Inflammatory macrophage treated with lipopolysaccharide for 1 hour (primary cell): ENCODE measurements at regions not wholly inside any gene's neighbourhood (a gene's known extent, or its start where the extent isn't known, plus 50 kb on each side); places are given as distances from the start of the nearest gene placed in this dataset.
"Not testable (repeated sequence)": the region's sequence is repeated elsewhere in the genome, so short reads cannot be mapped to it uniquely, and the experiment has no call there.

Experiments used
- DNase-seq, 2 donors: peaks; one replicate each; pipeline ENCODE4 v3.0.0-alpha.2; 2020 to 2022

- DNase-seq: peak; percentile 69 to 97
These were observed 81.5 kb upstream of the PPM1B start for GRCh38 chr2:44087036-44087713.

GRCh38 chr2:44087714-44088092 is 81.0 kb upstream of the PPM1B start:
- no peak for DNase-seq

GRCh38 chr2:44092519-44092918 is 76.2 kb upstream of the PPM1B start:
- DNase-seq: not testable (repeated sequence)

- no peak for DNase-seq
These were observed 74.7 kb upstream of the PPM1B start for GRCh38 chr2:44093970-44094369.

GRCh38 chr2:44097322-44097907 is 71.3 kb upstream of the PPM1B start:
- no peak for DNase-seq

- DNase-seq: peak in 1 of 2 donors; percentile 38
These were observed 70.6 kb upstream of the PPM1B start for GRCh38 chr2:44098050-44098449.

GRCh38 chr2:44098891-44099290 is 69.8 kb upstream of the PPM1B start:
- DNase-seq: no peak

GRCh38 chr2:44100351-44100750 is 68.3 kb upstream of the PPM1B start:
- DNase-seq: peak; percentile 90 to 94

- no peak for DNase-seq
These were observed 67.4 kb upstream of the PPM1B start for GRCh38 chr2:44101246-44101645.

GRCh38 chr2:44102790-44103562 is 65.7 kb upstream of the PPM1B start:
- DNase-seq: peak in 1 of 2 donors; percentile 42

GRCh38 chr2:44103639-44104038 is 65.0 kb upstream of the PPM1B start:
- DNase-seq: no peak

- DNase-seq: no peak
These were observed 63.8 kb upstream of the PPM1B start for GRCh38 chr2:44104855-44105271.

GRCh38 chr2:44106509-44106908 is 62.2 kb upstream of the PPM1B start:
- not testable (repeated sequence) for DNase-seq

- no peak for DNase-seq
These were observed 61.5 kb upstream of the PPM1B start for GRCh38 chr2:44107086-44107740.

- no peak for DNase-seq
These were observed 60.7 kb upstream of the PPM1B start for GRCh38 chr2:44107974-44108373.

- DNase-seq: peak in 1 of 2 donors; percentile 35
These were observed 59.5 kb upstream of the PPM1B start for GRCh38 chr2:44109166-44109565.

- DNase-seq: no peak
These were observed 58.2 kb upstream of the PPM1B start for GRCh38 chr2:44110444-44110843.

GRCh38 chr2:44112096-44112495 is 56.6 kb upstream of the PPM1B start:
- DNase-seq: no peak

- DNase-seq: no peak
These were observed 52.4 kb upstream of the PPM1B start for GRCh38 chr2:44116319-44116718.

GRCh38 chr2:44118257-44118656 is 50.4 kb upstream of the PPM1B start:
- DNase-seq: no peak
